AG04449 (cell line): ENCODE measurements at regions not wholly inside any gene's neighbourhood (a gene's known extent, or its start where the extent isn't known, plus 50 kb on each side); places are given as distances from the start of the nearest gene placed in this dataset.

Experiments used
- CTCF ChIA-PET: fragments of 350-600 bp; formaldehyde crosslinking; extraction: SDS; loops from one replicate; lab custom pipeline; 2021; ENCODE audit warnings: antibody characterized with exemption; lab: Yijun Ruan, JAX
- POLR2A ChIA-PET: fragments of 400-600, 350-600 bp; formaldehyde crosslinking; extraction: SDS; loops from one replicate; lab custom pipeline; 2020; ENCODE audit warnings: antibody characterized with exemption, inconsistent platforms; lab: Yijun Ruan, JAX
- DNase-seq: peaks from one replicate; pipeline ENCODE4 v3.0.0-alpha.2; 2010; ENCODE audit warnings: low read depth, low spot score
- H3K4me3 ChIP-seq: 2 replicates; pipeline ENCODE4 v1.5.1; 2011; ENCODE audit warnings: low read depth, mild to moderate bottlenecking, control low read depth, low read length
- TF ChIP-seq, protein P1 (sequence below): IDR thresholded peaks from one replicate; pipeline ENCODE4 v1.5.1; 2011; ENCODE audit warnings: mild to moderate bottlenecking, moderate library complexity, low read length, control low read depth, inconsistent platforms; ENCODE audit not compliant: insufficient read depth; ENCODE audit errors: missing control alignments

DNA sequence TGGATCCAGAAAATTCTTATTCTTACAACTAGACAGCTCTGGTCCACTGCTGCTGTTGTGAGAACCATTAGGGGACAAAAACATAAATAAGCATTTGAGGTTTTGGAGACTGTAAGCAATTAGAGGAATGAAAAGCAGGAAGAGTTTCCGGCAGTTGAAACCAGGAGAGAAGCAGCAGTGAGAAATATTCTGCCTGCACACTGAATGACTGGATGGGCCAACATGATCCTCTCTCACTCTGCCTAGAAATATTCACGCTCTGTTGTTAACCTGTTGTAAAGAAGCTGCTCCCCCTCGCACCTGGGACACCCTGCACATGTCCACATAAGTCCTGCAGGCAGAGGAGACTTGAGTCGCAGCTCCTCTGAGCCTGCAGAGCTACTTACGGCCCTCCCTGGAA lies 60.4 kb upstream of the RNF152 start:
- CTCF ChIA-PET = interaction anchor here (2.1 kb wide), 1 partner anchor 371 kb away, joined by 8 read pairs; no protein-coding TSS in a partner anchor
- POLR2A ChIA-PET = interaction anchor here (0.7 kb wide), 1 partner anchor 46 kb away, joined by 3 read pairs; no protein-coding TSS in a partner anchor
- no peak for DNase-seq
- no peak overlapping the region for H3K4me3 ChIP-seq
- TF ChIP-seq, protein P1, sequence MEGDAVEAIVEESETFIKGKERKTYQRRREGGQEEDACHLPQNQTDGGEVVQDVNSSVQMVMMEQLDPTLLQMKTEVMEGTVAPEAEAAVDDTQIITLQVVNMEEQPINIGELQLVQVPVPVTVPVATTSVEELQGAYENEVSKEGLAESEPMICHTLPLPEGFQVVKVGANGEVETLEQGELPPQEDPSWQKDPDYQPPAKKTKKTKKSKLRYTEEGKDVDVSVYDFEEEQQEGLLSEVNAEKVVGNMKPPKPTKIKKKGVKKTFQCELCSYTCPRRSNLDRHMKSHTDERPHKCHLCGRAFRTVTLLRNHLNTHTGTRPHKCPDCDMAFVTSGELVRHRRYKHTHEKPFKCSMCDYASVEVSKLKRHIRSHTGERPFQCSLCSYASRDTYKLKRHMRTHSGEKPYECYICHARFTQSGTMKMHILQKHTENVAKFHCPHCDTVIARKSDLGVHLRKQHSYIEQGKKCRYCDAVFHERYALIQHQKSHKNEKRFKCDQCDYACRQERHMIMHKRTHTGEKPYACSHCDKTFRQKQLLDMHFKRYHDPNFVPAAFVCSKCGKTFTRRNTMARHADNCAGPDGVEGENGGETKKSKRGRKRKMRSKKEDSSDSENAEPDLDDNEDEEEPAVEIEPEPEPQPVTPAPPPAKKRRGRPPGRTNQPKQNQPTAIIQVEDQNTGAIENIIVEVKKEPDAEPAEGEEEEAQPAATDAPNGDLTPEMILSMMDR = no peak

DNA sequence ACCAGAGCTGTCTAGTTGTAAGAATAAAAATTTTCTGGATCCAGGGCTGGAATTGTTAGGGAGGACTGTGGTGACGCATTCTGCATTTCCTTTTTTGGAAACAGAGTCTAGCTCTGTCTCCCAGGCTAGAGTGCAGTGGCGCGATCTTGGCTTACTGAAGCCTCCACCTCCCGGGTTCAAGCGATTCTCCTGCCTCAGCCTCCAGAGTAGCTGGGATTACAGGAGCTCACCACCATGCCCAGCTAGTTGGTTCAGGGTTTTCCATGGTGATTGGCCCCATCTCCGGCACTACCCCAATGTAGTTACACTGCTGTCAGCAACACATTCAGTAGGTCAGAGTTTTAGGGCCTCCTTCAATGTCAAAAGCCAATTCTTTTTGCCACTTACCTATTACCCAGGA lies 58.6 kb upstream of the RNF152 start:
- TF ChIP-seq, protein P1 = no peak
- DNase-seq = no peak
- H3K4me3 ChIP-seq = no peak overlapping the region
- ChIA-PET CTCF (interaction anchor here (2.2 kb wide), 1 partner anchor 370 kb away, joined by 8 read pairs; no protein-coding TSS in a partner anchor), POLR2A (interaction anchor here (1.0 kb wide), 1 partner anchor 67 kb away, joined by 4 read pairs; no protein-coding TSS in a partner anchor)

DNA sequence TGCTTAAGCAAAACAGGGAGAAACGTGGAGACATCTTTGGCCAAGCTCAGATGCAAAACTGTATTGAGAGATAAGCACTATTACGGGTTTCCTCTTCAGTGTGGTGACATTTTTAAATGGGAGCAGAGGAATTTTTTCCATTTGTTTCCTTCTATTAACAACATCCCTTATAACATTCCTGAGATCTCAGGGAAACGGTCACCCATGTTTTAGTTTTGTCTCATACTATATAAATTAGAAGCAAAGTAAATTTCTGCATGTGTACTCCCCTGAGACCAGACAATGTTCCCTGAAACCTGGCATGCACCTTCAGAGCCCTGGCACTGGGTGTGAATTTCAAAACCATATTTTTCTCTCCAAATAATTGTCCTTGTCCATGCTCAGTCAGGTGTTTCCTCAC lies 57.6 kb upstream of the RNF152 start:
- no peak for DNase-seq
- ChIA-PET POLR2A (no interaction called here), CTCF (interaction anchor here (1.4 to 2.2 kb wide), 2 partner anchors 9 to 369 kb away, joined by 3 to 8 read pairs; no protein-coding TSS in a partner anchor)
- TF ChIP-seq, protein P1 = no peak
- H3K4me3 ChIP-seq = no peak overlapping the region

DNA sequence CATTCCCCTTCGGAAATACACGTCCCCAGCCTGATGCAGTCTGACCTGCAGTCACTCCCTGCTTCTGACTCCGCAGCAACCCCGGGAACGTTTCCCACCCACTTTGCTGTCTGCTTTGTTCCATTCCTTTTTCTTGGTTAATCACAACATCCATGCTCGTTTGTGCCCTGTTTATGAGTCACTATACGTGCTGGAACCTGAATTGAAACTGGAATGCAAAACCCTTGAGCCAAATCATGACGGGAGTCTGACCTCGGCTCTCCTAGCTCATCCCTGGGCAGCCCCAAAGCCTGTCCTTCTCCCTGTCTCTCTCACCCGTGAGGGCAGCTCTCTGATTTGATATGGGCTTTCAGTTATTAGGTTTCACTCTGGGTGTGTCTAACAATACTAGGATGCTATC lies 57.1 kb upstream of the RNF152 start:
- DNase-seq = peak; percentile 60
- ChIA-PET CTCF (interaction anchor here (1.4 to 2.2 kb wide), 2 partner anchors 9 to 368 kb away, joined by 3 to 8 read pairs; no protein-coding TSS in a partner anchor), POLR2A (no interaction called here)
- H3K4me3 ChIP-seq = peak overlapping the region; percentile 18; the same call in 1 of the 2 replicates
- TF ChIP-seq, protein P1 = no peak

DNA sequence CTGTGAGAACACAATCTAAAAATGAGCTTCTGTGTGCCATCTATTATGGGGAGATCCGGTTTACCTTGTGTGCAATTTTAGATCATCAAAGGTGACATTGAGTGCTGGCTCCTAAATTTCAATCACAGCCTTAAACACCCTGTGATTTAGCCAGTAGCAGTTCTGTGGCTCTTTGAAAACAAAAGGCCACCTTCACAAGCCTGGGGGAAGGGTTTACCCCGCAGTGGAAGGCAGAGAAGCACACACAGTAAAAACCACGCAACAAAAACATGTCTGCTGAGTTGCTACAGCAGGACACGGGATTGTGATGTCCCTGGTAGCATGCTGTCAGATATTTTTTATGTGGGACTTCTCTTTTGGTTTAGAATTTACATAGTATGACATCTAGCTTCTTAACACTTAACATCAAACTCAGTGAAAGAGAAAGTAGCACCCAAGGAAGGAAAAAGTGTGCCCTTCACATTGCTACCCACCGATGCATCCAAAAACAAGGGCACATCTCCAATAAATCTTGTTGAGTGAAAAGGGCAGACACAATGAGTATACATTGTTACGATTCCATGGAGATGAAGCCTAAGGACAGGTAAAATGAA lies 56.1 kb upstream of the RNF152 start:
- ChIA-PET POLR2A (interaction anchor here (0.9 to 1.3 kb wide), 3 partner anchors 9 to 54 kb away, joined by 3 to 5 read pairs (median 4); no protein-coding TSS in a partner anchor), CTCF (interaction anchor here (0.9 to 1.2 kb wide), 6 partner anchors 9 to 367 kb away, joined by 3 to 5 read pairs (median 4); no protein-coding TSS in a partner anchor)
- TF ChIP-seq, protein P1 = no peak
- no peak for DNase-seq
- no peak overlapping the region for H3K4me3 ChIP-seq

DNA sequence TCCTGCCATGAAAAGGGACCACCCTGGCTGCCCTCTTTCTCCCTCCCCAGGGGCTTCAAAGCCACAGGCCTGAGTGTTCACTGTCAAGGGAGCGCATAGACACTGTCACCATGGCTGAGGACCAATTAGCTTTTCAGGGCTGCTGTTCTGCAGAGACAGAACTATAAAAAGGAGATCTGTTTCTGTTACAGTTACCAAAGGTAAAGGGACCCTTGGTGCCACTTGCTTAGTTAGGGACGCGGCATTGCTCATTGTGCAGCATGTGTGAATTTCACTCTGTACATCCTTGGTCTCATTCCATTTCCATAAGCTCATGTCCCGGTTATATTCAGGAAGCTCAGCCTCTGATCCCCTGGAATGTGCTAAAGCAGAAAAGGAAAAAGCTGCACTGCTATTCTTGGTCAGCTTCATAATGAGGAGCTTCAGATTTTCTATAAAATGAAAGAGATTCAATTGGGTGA lies 55.5 kb upstream of the RNF152 start:
- ChIA-PET POLR2A (interaction anchor here (0.5 to 1.3 kb wide), 4 partner anchors 9 to 336 kb away, joined by 3 to 5 read pairs (median 4); no protein-coding TSS in a partner anchor), CTCF (interaction anchor here (0.9 to 1.2 kb wide), 6 partner anchors 9 to 367 kb away, joined by 3 to 5 read pairs (median 4); no protein-coding TSS in a partner anchor)
- DNase-seq = no peak
- TF ChIP-seq, protein P1 = no peak
- no peak overlapping the region for H3K4me3 ChIP-seq
